ENCODE measurements at regions not wholly inside any gene's neighbourhood (a gene's known extent, or its start where the extent isn't known, plus 50 kb on each side); places are given as distances from the start of the nearest gene placed in this dataset.

DNA sequence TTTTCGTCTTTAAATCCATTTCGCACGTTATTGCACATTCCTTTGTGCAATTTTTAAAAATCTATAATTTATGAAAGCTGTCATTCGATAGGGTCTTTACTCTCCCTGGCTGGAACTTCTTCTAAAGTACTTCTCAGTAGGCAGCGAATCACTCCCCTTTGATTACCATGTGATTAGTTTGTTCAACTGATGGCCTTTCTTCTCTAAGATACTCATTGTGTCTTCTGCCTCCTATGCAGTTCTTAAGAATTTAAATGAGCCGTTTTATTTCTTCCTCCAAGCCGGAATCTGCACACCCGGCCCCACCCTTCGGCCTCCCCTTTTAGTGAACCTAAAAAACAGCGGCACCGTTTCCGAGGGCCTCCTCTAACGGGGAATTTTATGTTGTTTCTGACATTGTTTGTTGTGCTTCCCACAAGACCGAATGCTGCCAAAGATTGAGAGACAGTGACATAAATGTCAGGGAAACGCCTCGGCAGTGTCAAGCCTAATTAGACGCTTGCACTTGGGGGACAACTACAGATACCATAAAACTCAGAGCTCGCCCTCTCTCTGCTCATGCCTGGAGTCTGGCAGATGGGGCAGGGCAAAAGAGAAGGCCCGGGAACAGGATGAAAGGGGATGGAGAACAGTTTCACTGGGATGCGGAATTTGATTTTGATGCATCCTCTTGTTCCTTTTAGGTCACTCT is 255.3 kb downstream of the BCL11A start:
- CTCF ChIA-PET = no interaction called here
- BruUV-seq (replicated peaks) = no TSS peak

GRCh38 chr2:60297296-60298005 is 256.0 kb downstream of the BCL11A start:
- intact Hi-C loops (cut with micrococcal nuclease; ENCODE audit: unreplicated experiment) = no loop called here
- CTCF ChIA-PET = no interaction called here
- H2AFZ ChIP-seq = no peak overlapping the region
- no peaks in the 10 kb centered on the region for H3K79me2 ChIP-seq (ENCODE audit: low read depth)
- POLR2A ChIA-PET (ENCODE audit: unreplicated experiment) = no interaction called here
- BruUV-seq (replicated peaks) = no TSS peak
- H3K4me1 ChIP-seq (replicated peaks; ENCODE audit: insufficient read depth) = no peaks in the 10 kb centered on the region
- no peaks in the 10 kb centered on the region for H3F3A ChIP-seq (ENCODE audit: insufficient read depth, low read depth)
- TF ChIP-seq EZH2 (IDR thresholded peaks at IDR 0.05; ENCODE audit: low read depth) = no peak
- TF ChIP-seq, protein P1, sequence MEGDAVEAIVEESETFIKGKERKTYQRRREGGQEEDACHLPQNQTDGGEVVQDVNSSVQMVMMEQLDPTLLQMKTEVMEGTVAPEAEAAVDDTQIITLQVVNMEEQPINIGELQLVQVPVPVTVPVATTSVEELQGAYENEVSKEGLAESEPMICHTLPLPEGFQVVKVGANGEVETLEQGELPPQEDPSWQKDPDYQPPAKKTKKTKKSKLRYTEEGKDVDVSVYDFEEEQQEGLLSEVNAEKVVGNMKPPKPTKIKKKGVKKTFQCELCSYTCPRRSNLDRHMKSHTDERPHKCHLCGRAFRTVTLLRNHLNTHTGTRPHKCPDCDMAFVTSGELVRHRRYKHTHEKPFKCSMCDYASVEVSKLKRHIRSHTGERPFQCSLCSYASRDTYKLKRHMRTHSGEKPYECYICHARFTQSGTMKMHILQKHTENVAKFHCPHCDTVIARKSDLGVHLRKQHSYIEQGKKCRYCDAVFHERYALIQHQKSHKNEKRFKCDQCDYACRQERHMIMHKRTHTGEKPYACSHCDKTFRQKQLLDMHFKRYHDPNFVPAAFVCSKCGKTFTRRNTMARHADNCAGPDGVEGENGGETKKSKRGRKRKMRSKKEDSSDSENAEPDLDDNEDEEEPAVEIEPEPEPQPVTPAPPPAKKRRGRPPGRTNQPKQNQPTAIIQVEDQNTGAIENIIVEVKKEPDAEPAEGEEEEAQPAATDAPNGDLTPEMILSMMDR (conservative IDR thresholded peaks at IDR 0.05) = no peak
- no peak overlapping the region for H3K4me3 ChIP-seq
- H3K9me2 ChIP-seq (ENCODE audit: insufficient read depth) = no peaks in the 10 kb centered on the region
- no peaks in the 10 kb centered on the region for H4K20me1 ChIP-seq (ENCODE audit: insufficient read depth)
- peaks cover 69% of the 10 kb centered on the region for H3K27me3 ChIP-seq (ENCODE audit: insufficient read depth, low read depth)
- no peak overlapping the region for H3K27ac ChIP-seq
- H3K9me3 ChIP-seq (ENCODE audit: insufficient read depth, low read depth) = no peaks in the 10 kb centered on the region
- no peak overlapping the region for H3K4me2 ChIP-seq
- no peaks in the 10 kb centered on the region for H3K36me3 ChIP-seq (ENCODE audit: low read depth)
- DNase-seq = no peak

More for the DNA sequence above, 255.3 kb downstream of the BCL11A start:
- no peaks in the 10 kb centered on the region for H3K9me3 ChIP-seq (ENCODE audit: insufficient read depth, low read depth)
- H3K4me3 ChIP-seq = no peak overlapping the region
- no peak overlapping the region for H2AFZ ChIP-seq
- no peaks in the 10 kb centered on the region for H3F3A ChIP-seq (ENCODE audit: insufficient read depth, low read depth)
- no peaks in the 10 kb centered on the region for H3K9me2 ChIP-seq (ENCODE audit: insufficient read depth)
- no peak for DNase-seq
- no peaks in the 10 kb centered on the region for H4K20me1 ChIP-seq (ENCODE audit: insufficient read depth)
- H3K36me3 ChIP-seq (ENCODE audit: low read depth) = no peaks in the 10 kb centered on the region
- POLR2A ChIA-PET (ENCODE audit: unreplicated experiment) = no interaction called here
- H3K4me2 ChIP-seq = no peak overlapping the region
- TF ChIP-seq, protein P1 (conservative IDR thresholded peaks at IDR 0.05) = no peak
- TF ChIP-seq EZH2 (IDR thresholded peaks at IDR 0.05; ENCODE audit: low read depth) = no peak
- H3K4me1 ChIP-seq (replicated peaks; ENCODE audit: insufficient read depth) = no peaks in the 10 kb centered on the region
- no peaks in the 10 kb centered on the region for H3K79me2 ChIP-seq (ENCODE audit: low read depth)
- peaks cover 69% of the 10 kb centered on the region for H3K27me3 ChIP-seq (ENCODE audit: insufficient read depth, low read depth)
- intact Hi-C loops (cut with micrococcal nuclease; ENCODE audit: unreplicated experiment) = no loop called here
- no peak overlapping the region for H3K27ac ChIP-seq

DNA sequence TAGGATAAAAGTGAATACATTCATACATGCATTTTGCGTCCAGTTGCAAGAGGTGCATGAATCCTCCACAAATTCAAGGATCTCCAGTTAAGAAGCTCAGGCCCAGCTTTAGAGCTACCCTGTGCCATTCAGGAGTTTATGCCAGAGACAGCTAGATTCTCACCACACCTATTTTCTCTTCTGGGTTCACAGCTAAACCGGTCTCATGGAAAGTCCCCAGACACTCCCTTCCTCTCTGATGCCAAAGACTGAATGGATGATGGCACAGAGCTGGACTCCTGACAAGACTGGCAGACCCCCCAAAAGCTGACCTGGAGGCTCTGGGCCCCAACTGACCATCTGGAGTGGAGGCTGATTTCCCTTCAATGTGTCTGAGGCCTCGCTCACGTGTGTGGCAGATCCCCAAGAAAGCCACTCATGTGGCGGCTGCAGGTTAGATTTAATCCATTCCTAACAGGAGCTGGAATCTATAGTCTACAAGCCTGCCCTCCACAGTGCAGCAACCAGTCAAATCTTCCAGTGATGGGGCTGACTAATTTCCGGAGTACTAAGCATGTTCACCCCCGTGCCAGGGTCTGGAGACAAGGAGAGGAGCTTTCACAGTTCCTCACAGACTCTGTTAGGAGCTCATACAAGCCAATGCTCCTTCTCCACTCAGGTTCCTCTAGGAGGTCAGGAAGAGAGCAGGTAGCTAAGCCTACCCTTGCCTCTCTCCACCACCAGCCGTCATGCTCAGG is 257.1 kb downstream of the BCL11A start:
- H3K27me3 ChIP-seq (ENCODE audit: insufficient read depth, low read depth) = peaks cover 62% of the 10 kb centered on the region
- intact Hi-C loops (cut with micrococcal nuclease; ENCODE audit: unreplicated experiment) = no loop called here
- no peaks in the 10 kb centered on the region for H3K9me2 ChIP-seq (ENCODE audit: insufficient read depth)
- no peaks in the 10 kb centered on the region for H3K4me1 ChIP-seq (replicated peaks; ENCODE audit: insufficient read depth)
- no peak for DNase-seq
- no peaks in the 10 kb centered on the region for H3F3A ChIP-seq (ENCODE audit: insufficient read depth, low read depth)
- H3K27ac ChIP-seq = no peak overlapping the region
- no peak overlapping the region for H3K4me2 ChIP-seq
- H3K36me3 ChIP-seq (ENCODE audit: low read depth) = no peaks in the 10 kb centered on the region
- H3K79me2 ChIP-seq (ENCODE audit: low read depth) = no peaks in the 10 kb centered on the region
- no peaks in the 10 kb centered on the region for H3K9me3 ChIP-seq (ENCODE audit: insufficient read depth, low read depth)
- TF ChIP-seq, protein P1 (conservative IDR thresholded peaks at IDR 0.05) = no peak
- TF ChIP-seq EZH2 (IDR thresholded peaks at IDR 0.05; ENCODE audit: low read depth) = no peak
- no peak overlapping the region for H2AFZ ChIP-seq
- BruUV-seq (replicated peaks) = no TSS peak
- POLR2A ChIA-PET (ENCODE audit: unreplicated experiment) = no interaction called here
- CTCF ChIA-PET = no interaction called here
- no peak overlapping the region for H3K4me3 ChIP-seq
- no peaks in the 10 kb centered on the region for H4K20me1 ChIP-seq (ENCODE audit: insufficient read depth)

All from PC-9 (cell line).